K562 (cell line): ENCODE measurements at regions not wholly inside any gene's neighbourhood (a gene's known extent, or its start where the extent isn't known, plus 50 kb on each side); places are given as distances from the start of the nearest gene placed in this dataset.

ENCODE experiments used
- ATF6 ChIP-seq: sonication (generic); formaldehyde crosslinking; IDR thresholded peaks from 2 replicates; pipeline ENCODE4 v1.4.0; 2020; ENCODE audit warnings: mild to moderate bottlenecking, missing genetic modification reagents
- NEUROD1 ChIP-seq: fragments of 150-350 bp; IDR thresholded peaks from 2 replicates; pipeline ENCODE4 v1.6.1; 2014; ENCODE audit warnings: borderline replicate concordance, low read length, low read depth; ENCODE audit not compliant: partially characterized antibody
- POLR2G ChIP-seq: fragments of 200-400 bp; formaldehyde crosslinking; IDR thresholded peaks from 2 replicates; pipeline ENCODE4 v1.6.1; 2017; ENCODE audit warnings: low read depth, mild to moderate bottlenecking, antibody characterized with exemption, low read length, moderate library complexity
- POLR2H ChIP-seq: IDR thresholded peaks from 2 replicates; pipeline ENCODE4 v1.6.1; 2016; ENCODE audit warnings: missing genetic modification characterization, low read depth, mild to moderate bottlenecking, control low read depth, missing compliant biosample characterization, moderate library complexity
- PREB ChIP-seq: sonication (generic); formaldehyde crosslinking; IDR thresholded peaks from 2 replicates; pipeline ENCODE4 v1.8.1; 2023; ENCODE audit warnings: mild to moderate bottlenecking, missing genetic modification reagents
- SETDB1 ChIP-seq: IDR thresholded peaks from one replicate; pipeline ENCODE4 v1.6.1; 2012; ENCODE audit warnings: low read length, control low read depth, inconsistent platforms
- SMC3 ChIP-seq: conservative IDR thresholded peaks from 2 replicates; pipeline ENCODE4 v1.6.1; 2011; ENCODE audit warnings: low read depth, low read length, improper control_type of control experiment; ENCODE audit not compliant: insufficient read depth
- SRSF1 ChIP-seq: fragments of 200-400 bp; formaldehyde crosslinking; IDR thresholded peaks from 2 replicates; pipeline ENCODE4 v1.6.1; 2017; ENCODE audit warnings: mild to moderate bottlenecking, low read depth, low read length, moderate library complexity
- ZNF165 ChIP-seq: fragments of 250-450 bp; sonication (Bioruptor Pico); IDR thresholded peaks from 2 replicates; pipeline ENCODE4 v1.4.0; 2020; ENCODE audit warnings: borderline replicate concordance
- TF ChIP-seq, protein P1 (sequence below): sonication (generic); formaldehyde crosslinking; IDR thresholded peaks from 2 replicates; pipeline ENCODE4 v1.8.1; 2023; ENCODE audit warnings: mild to moderate bottlenecking, missing genetic modification reagents, moderate library complexity

GRCh38 chr16:51302042-51302441 is 151.0 kb upstream of the SALL1 start (continued):
- TF ChIP-seq PREB (CRISPR knock-in tag) (no peak), POLR2G (no peak), SMC3 (no peak), SETDB1 (no peak), ATF6 (no peak), POLR2H (tag) (no peak), ZNF165 (CRISPR knock-in tag) (no peak), NEUROD1 (no peak), SRSF1 (no peak)
- TF ChIP-seq, protein P1, sequence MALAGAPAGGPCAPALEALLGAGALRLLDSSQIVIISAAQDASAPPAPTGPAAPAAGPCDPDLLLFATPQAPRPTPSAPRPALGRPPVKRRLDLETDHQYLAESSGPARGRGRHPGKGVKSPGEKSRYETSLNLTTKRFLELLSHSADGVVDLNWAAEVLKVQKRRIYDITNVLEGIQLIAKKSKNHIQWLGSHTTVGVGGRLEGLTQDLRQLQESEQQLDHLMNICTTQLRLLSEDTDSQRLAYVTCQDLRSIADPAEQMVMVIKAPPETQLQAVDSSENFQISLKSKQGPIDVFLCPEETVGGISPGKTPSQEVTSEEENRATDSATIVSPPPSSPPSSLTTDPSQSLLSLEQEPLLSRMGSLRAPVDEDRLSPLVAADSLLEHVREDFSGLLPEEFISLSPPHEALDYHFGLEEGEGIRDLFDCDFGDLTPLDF (CRISPR knock-in tag), result no peak
